Choroid plexus epithelial cell (primary cell): ENCODE measurements at regions not wholly inside any gene's neighbourhood (a gene's known extent, or its start where the extent isn't known, plus 50 kb on each side); places are given as distances from the start of the nearest gene placed in this dataset.

ENCODE experiments used
- DNase-seq: peaks from one replicate; pipeline ENCODE4 v3.0.0-alpha.2; 2010; ENCODE audit warnings: low read depth
- H3K4me3 ChIP-seq: 2 replicates; pipeline ENCODE4 v1.5.1; 2011; ENCODE audit warnings: low read depth, mild to moderate bottlenecking, control low read depth, low read length, moderate library complexity
- CTCF ChIP-seq: conservative IDR thresholded peaks from 2 replicates; pipeline ENCODE4 v1.5.1; 2011; ENCODE audit warnings: low read depth, mild to moderate bottlenecking, control low read depth, inconsistent platforms, low read length, moderate library complexity

GRCh38 chr19:16018106-16018755 is 58.1 kb upstream of the TPM4 start:
- no peak for TF ChIP-seq CTCF
- H3K4me3 ChIP-seq: no peak overlapping the region

GRCh38 chr19:16018801-16019551 is 57.3 kb upstream of the TPM4 start:
- H3K4me3 ChIP-seq: no peak overlapping the region
- TF ChIP-seq CTCF: no peak
- DNase-seq: no peak

More at GRCh38 chr19:16018106-16018755, 58.1 kb upstream of the TPM4 start:
- no peak for DNase-seq

GRCh38 chr19:16019691-16020448 is 56.4 kb upstream of the TPM4 start:
- no peak for TF ChIP-seq CTCF
- H3K4me3 ChIP-seq: no peak overlapping the region
- DNase-seq: no peak

- no peak for DNase-seq
- no peak for TF ChIP-seq CTCF
- H3K4me3 ChIP-seq: no peak overlapping the region
These were observed 54.5 kb upstream of the TPM4 start for GRCh38 chr19:16021796-16022195.

- TF ChIP-seq CTCF: no peak
- DNase-seq: no peak
- H3K4me3 ChIP-seq: no peak overlapping the region
These were observed 54.0 kb upstream of the TPM4 start for GRCh38 chr19:16022251-16022650.

- DNase-seq: no peak
- TF ChIP-seq CTCF: no peak
- no peak overlapping the region for H3K4me3 ChIP-seq
These were observed 53.6 kb upstream of the TPM4 start for GRCh38 chr19:16022681-16023080.
